ENCODE measurements at regions not wholly inside any gene's neighbourhood (a gene's known extent, or its start where the extent isn't known, plus 50 kb on each side); places are given as distances from the start of the nearest gene placed in this dataset.
"Not testable (repeated sequence)": the region's sequence is repeated elsewhere in the genome, so short reads cannot be mapped to it uniquely, and the experiment has no call there.

- DNase-seq: not testable (repeated sequence)
These were observed 281.1 kb downstream of the PTH2R start for GRCh38 chr2:208687720-208688119.

DNA sequence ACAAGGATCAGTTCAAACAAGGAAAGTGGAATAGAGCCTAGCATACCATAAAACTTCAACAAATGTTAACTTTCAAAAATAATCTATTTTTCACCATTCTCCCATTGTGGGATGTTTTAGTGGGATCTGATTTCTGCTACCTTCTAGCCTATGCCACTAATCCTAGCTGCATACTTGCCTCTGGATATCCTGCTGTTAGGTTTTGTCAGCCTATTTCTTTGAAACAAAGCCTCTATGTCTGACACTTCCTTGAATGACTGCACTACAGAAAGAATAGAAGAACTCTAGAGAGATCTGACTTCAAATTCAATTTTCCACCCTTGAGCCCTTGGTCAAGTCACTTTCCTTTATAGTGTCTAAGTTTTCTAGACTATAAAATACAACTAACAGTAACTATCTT, 291.5 kb downstream of the PTH2R start:
- DNase-seq: no peak

- DNase-seq: no peak
These were observed 301.9 kb downstream of the PTH2R start for GRCh38 chr2:208708486-208708885.

- DNase-seq: no peak
These were observed 305.0 kb downstream of the PTH2R start for GRCh38 chr2:208711598-208711997.

GRCh38 chr2:208713066-208713745, 306.6 kb downstream of the PTH2R start:
- no peak for DNase-seq

- no peak for DNase-seq
These were observed 312.2 kb downstream of the PTH2R start for GRCh38 chr2:208718828-208719227.

DNA sequence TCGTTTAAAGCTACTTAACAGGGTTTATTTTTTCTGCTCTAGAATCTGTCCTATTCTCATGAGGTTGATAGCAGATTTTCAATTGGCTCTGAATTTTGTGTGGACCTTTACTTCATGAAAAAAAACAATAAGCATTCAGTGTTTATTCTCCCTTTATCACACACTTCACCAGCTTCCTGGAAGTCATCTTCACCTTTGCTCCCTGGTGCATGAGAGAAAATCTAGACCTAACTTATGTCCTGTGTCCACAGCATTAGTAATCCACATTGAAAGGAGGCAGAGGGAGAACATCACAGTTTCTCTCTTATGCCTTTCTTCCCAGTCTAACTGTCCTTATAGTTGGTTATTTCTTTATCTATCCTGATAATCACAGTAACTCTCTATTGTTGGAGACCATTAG, 316.1 kb downstream of the PTH2R start:
- no peak for DNase-seq

DNA sequence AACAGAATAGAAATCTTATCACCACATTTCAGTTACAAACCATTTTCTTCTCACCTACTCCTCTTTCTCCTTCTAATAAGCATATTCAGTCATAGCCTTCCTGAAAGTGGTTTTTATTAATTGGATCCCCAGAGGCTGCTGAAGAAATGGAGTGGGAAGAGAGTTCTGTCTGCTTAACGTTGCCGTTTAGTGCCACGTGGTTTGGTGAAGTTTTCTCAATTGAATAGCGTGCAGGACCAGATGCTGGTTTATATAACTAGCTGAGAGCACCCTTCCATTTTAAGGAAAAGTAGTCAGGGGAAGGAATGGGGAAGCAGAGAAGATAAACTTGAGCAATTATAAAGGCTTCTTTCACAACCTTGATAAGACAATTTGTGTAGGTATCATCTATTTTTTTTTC, 318.7 kb downstream of the PTH2R start:
- no peak for DNase-seq

DNA sequence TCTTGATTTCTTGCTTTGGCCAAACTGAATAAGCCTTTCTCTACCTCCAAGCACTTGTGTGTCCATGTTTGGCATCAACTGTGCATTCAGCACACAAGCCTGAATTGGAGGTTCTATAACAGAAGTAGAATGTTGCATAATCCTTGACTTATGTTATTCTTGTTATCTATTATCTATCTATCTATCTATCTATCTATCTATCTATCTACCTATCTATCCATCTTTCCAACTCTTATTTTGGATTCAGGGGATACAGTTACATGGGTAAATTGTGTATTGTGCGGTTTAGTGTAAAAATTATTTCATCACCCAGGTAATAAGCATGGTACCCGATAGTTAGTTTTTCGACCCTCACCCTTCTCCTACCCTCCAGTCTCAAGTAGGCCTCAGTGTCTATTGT, 319.6 kb downstream of the PTH2R start:
- DNase-seq: no peak

DNA sequence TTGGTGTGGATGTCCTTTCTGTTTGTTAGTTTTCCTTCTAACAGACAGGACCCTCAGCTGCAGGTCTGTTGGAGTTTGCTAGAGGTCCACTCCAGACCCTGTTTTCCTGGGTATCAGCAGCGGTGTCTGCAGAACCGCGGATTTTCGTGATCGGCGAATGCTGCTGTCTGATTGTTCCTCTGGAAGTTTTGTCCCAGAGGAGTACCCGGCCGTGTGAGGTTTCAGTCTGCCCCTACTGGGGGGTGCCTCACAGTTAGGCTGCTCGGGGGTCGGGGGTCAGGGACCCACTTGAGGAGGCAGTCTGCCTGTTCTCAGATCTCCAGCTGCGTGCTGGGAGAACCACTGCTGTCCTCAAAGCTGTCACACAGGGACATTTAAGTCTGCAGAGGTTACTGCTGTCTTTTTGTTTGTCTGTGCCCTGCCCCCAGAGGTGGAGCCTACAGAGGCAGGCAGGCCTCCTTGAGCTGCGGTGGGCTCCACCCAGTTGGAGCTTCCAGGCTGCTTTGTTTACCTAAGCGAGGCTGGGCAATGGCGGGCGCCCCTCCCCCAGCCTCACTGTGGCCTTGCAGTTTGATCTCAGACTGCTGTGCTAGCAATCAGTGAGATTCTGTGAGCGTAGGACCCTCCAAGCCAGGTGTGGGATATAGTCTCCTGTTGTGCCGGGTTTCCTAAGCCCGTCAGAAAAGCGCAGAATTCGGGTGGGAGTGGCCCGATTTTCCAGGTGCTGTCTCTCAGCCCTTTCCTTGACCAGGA, 345.2 kb downstream of the PTH2R start:
- not testable (repeated sequence) for DNase-seq

DNA sequence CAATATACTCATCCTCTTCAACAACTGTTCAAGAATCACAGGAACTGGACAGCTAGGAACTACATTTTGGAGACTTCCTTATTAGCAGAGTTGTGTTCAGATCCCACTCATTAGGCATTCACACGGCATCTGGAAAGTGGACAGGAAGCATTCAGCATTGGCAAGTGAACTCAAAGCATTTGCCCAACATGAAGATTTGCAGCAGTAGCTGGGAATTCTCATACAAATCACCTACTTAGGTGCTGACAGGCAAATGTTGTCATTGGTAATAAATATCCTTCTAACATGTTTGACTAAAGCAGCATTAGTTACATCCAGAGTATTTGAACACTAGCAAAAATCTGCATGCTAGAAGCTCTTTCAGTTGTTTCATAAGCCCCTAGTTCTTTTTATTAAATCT, 350.8 kb downstream of the PTH2R start:
- no peak for DNase-seq

- DNase-seq: not testable (repeated sequence)
These were observed 366.5 kb downstream of the PTH2R start for GRCh38 chr2:208773074-208773473.

GRCh38 chr2:208781166-208781565, 374.6 kb downstream of the PTH2R start:
- no peak for DNase-seq

DNA sequence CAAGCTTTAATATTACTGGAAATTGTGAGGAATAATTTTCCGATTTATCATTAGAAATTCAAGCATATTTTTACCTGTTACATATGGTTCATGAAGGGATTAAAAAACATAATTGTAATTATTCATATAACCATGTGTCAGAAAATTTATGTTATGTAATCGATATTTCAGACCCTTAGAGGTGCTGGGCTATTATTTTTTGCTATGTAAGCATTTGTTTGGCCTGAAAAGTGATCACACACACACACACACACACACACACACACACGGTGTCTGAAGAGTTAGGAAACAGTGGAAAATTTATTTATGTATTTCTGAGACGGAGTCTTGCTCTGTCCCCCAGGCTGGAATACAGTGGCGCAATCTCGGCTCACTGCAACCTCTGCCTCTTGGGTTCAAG, 375.5 kb downstream of the PTH2R start:
- DNase-seq: no peak

- DNase-seq: no peak
These were observed 376.6 kb downstream of the PTH2R start for GRCh38 chr2:208783184-208783583.

GRCh38 chr2:208784774-208785173, 378.2 kb downstream of the PTH2R start:
- not testable (repeated sequence) for DNase-seq

DNA sequence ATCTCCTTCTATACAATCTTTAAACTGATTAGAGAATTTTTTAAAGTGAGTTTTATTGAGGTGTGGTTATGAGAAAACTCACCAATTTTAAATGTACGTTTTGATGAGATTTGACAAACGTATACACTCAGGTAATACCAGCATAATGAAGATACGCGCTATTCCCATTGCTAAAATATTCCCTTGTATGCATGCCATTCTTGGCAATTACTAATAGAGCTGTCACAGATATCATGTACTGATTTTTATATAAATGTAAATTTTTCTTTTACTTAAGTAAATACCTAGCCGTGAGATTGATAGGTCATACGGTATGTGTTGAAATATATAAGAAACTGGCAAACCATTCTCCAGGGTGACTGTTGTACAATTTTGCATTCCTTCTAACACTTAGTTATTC, 384.7 kb downstream of the PTH2R start:
- no peak for DNase-seq

GRCh38 chr2:208792766-208793165, 386.2 kb downstream of the PTH2R start:
- DNase-seq: no peak

GRCh38 chr2:208793434-208793833, 386.8 kb downstream of the PTH2R start:
- DNase-seq: no peak

DNA sequence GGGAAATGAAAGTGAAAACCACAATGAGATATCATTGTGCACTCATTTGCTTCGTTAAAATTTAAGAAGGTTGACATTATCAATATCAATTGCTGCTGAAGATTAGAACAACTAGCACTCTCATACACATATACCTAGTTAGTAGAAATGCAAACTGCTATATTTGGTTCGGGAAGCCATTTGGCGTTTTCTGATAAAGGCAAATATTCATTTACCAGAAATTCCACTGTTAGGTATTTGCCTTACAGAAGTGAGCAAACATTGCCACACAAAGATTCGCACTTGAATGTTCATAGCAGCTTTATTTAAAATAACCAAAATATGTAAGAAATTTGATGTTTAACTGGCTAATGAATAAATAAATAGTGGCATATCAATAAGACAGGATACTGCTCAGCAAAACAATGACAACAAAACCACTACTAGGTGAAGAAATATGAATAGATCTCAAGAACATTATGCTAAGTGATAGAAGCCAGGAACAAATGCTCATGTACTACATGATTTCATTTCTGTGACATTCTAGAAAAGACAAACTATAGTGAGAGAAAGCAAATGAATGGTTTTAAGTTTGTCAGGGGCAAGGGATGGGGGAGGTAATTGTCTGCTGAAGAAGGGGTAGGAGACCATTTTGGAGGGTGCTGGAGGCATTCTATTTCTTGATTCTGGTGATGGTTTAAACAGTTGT, 387.8 kb downstream of the PTH2R start:
- no peak for DNase-seq

GRCh38 chr2:208798698-208799097, 392.1 kb downstream of the PTH2R start:
- DNase-seq: no peak

GRCh38 chr2:208799397-208799796, 392.8 kb downstream of the PTH2R start:
- DNase-seq: no peak

DNA sequence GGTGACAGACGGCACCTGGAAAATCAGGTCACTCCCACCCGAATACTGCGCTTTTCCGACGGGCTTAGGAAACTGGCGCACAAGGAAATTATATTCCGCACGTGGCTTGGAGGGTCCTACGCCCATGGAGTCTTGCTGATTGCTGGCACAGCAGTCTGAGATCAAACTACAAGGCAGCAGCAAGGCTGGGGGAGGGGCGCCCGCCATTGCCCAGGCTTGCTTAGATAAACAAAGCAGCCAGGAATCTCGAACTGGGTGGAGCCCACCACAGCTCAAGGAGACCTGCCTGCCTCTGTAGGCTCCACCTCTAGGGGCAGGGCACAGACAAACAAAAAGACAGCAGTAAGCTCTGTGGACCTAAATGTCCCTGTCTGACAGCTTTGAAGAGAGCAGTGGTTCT, 394.3 kb downstream of the PTH2R start:
- not testable (repeated sequence) for DNase-seq

DNA sequence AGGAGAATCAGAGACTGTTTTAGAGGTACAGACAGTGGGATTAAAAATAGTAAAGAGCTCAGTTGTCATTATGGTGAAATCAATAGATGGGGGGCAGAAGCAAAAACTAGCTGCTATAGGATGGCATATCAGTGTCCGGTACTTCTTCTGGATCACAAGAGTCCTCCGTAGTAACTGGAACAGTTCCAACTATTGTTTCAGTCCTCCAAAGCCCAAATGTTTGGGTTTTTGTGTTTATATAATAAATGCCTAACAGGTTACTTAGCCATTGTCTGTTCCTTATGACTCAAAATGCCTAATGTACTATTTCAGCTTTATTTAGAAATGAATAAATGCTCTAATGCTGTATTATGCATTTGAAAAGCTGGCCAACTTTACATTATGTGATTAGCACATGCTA, 401.2 kb downstream of the PTH2R start:
- no peak for DNase-seq

All from NCI-H226 (cell line).